ENCODE measurements at regions not wholly inside any gene's neighbourhood (a gene's known extent, or its start where the extent isn't known, plus 50 kb on each side); places are given as distances from the start of the nearest gene placed in this dataset.

DNA sequence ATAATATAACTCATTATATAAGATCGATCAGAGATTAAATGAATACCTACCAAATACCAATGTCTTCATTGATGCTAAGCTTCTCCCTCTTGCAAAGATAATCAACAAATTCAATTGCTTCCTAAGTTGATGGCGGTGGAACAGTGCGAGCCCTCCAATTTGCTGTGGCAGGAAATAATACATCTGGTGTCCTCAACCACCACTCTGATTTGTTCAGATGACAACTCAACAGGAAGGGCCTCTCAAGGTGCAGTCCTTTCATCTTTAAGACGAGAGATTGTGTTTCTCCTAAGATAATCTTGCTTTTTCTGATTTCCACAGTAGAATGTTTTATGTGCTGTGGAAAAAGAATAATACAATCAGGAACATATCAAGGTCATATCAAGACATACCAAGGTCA, 56.6 kb upstream of the IGFBP2 start:
- TF ChIP-seq POLR2A (IDR thresholded peaks at IDR 0.05), result no peak
- TF ChIP-seq, protein P1, sequence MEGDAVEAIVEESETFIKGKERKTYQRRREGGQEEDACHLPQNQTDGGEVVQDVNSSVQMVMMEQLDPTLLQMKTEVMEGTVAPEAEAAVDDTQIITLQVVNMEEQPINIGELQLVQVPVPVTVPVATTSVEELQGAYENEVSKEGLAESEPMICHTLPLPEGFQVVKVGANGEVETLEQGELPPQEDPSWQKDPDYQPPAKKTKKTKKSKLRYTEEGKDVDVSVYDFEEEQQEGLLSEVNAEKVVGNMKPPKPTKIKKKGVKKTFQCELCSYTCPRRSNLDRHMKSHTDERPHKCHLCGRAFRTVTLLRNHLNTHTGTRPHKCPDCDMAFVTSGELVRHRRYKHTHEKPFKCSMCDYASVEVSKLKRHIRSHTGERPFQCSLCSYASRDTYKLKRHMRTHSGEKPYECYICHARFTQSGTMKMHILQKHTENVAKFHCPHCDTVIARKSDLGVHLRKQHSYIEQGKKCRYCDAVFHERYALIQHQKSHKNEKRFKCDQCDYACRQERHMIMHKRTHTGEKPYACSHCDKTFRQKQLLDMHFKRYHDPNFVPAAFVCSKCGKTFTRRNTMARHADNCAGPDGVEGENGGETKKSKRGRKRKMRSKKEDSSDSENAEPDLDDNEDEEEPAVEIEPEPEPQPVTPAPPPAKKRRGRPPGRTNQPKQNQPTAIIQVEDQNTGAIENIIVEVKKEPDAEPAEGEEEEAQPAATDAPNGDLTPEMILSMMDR (IDR thresholded peaks at IDR 0.05), result no peak

All from uterus (tissue), 2 donors.